HL-60 (cell line): ENCODE measurements at regions not wholly inside any gene's neighbourhood (a gene's known extent, or its start where the extent isn't known, plus 50 kb on each side); places are given as distances from the start of the nearest gene placed in this dataset.

ENCODE experiments used
- GABPA ChIP-seq: IDR thresholded peaks from 2 replicates; pipeline ENCODE4 v1.6.1; 2012; ENCODE audit warnings: low read depth
- TF ChIP-seq, protein P1 (sequence below): IDR thresholded peaks from one replicate; pipeline ENCODE4 v1.5.1; 2011; ENCODE audit warnings: low read length, control low read depth, inconsistent platforms; ENCODE audit not compliant: insufficient read depth

DNA sequence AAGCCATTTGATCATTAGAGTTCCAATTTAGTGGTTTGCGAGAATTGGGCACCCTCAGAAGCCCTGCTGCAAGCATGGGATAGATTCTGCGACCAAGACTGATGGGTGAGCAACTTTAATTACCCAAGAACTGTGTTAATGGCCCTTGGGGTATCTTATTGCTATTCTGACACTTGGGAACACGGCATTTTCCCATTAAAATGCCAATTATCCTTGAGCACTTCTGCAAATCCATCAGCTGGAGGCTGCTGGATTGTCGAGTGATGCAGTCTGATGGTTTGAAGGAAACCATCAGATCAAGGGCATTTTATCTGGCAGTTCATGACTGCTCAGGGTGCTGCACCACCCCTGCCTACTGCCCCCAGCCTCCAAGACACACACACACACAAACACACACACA lies 183.6 kb upstream of the PROK2 start:
- no peak for TF ChIP-seq GABPA
- TF ChIP-seq, protein P1, sequence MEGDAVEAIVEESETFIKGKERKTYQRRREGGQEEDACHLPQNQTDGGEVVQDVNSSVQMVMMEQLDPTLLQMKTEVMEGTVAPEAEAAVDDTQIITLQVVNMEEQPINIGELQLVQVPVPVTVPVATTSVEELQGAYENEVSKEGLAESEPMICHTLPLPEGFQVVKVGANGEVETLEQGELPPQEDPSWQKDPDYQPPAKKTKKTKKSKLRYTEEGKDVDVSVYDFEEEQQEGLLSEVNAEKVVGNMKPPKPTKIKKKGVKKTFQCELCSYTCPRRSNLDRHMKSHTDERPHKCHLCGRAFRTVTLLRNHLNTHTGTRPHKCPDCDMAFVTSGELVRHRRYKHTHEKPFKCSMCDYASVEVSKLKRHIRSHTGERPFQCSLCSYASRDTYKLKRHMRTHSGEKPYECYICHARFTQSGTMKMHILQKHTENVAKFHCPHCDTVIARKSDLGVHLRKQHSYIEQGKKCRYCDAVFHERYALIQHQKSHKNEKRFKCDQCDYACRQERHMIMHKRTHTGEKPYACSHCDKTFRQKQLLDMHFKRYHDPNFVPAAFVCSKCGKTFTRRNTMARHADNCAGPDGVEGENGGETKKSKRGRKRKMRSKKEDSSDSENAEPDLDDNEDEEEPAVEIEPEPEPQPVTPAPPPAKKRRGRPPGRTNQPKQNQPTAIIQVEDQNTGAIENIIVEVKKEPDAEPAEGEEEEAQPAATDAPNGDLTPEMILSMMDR, result no peak
